HepG2 (cell line): ENCODE measurements at regions not wholly inside any gene's neighbourhood (a gene's known extent, or its start where the extent isn't known, plus 50 kb on each side); places are given as distances from the start of the nearest gene placed in this dataset.

Source experiments
- ATAC-seq: fragments of 200-7000 bp; cut with Tn5 transposase; 3 replicates; pipeline ENCODE4 v1.9.1; 2020; ENCODE audit warnings: mild to moderate bottlenecking, moderate library complexity
- BruUV-seq: library from RNA; stranded (reverse); fragments of 400-500 nt; replicated peaks from 2 replicates; lab custom pipeline; 2021; lab: Mats Ljungman, UMichigan
- CTCF ChIA-PET: fragments of 300-600 bp; formaldehyde crosslinking; extraction: SDS; loops from one replicate; lab custom pipeline; 2021; ENCODE audit warnings: low total read pairs, inconsistent platforms, low intra/inter-chr PET ratio; lab: Yijun Ruan, JAX
- POLR2A ChIA-PET: fragments of 350-600 bp; sonication (Branson Sonifier 250); formaldehyde crosslinking; loops from one replicate; lab custom pipeline; 2020; ENCODE audit warnings: antibody characterized with exemption, inconsistent platforms; lab: Yijun Ruan, JAX
- DNase-seq: peaks from one replicate; pipeline ENCODE4 v3.0.0-alpha.2; 2015; ENCODE audit warnings: low spot score
- FAIRE-seq: peaks from 3 replicates; lab custom pipeline; 2011; peaks lifted over from hg19 to GRCh38; lab: Jason Lieb, UNC
- H2AFZ ChIP-seq: one replicate; pipeline ENCODE4 v1.6.1; 2011; ENCODE audit warnings: low read length, inconsistent platforms
- H3K27ac ChIP-seq: fragments of 300-600 bp; 3 replicates; pipeline ENCODE4 v1.8.0; 2011; ENCODE audit warnings: mixed run types, mild to moderate bottlenecking, mixed read lengths, low read length, inconsistent platforms; ENCODE audit not compliant: insufficient read depth; ENCODE audit errors: extremely low read length
- H3K27me3 ChIP-seq, 2 experiments: fragments of 200-600 bp in 1 of 2; 2 replicates in 1 of 2; 3 replicates in 1 of 2; pipeline versions ENCODE4 v1.6.0 to v1.8.0; 2011; ENCODE audit warnings: low read length in 2 of 2, mild to moderate bottlenecking in 2 of 2, moderate library complexity in 2 of 2, inconsistent platforms in 1 of 2; ENCODE audit not compliant: insufficient read depth in 2 of 2, control insufficient read depth in 1 of 2
- H3K36me3 ChIP-seq, 2 experiments: fragments of 200-600 bp in 1 of 2; replicated peaks in 1 of 2; 2 replicates in 1 of 2; 3 replicates in 1 of 2; pipeline versions ENCODE4 v1.5.1 to v1.8.0; 2011; ENCODE audit warnings: low read length in 2 of 2, inconsistent platforms in 1 of 2; ENCODE audit not compliant: insufficient read depth in 2 of 2, control insufficient read depth in 1 of 2
- H3K4me1 ChIP-seq: 2 replicates; pipeline ENCODE4 v1.5.1; 2012; ENCODE audit warnings: low read length, inconsistent platforms; ENCODE audit not compliant: insufficient read depth
- H3K4me2 ChIP-seq: 2 replicates; pipeline ENCODE4 v1.6.0; 2011; ENCODE audit warnings: low read depth, low read length, inconsistent platforms
- H3K4me3 ChIP-seq, 3 experiments: fragments of 200-600 bp in 1 of 3; sonication (generic), shearing (Covaris generic) in 1 of 3; replicated peaks in 1 of 3; 2 replicates each; pipeline ENCODE4 v1.5.1; 2011 to 2016; ENCODE audit warnings: low read length in 3 of 3, inconsistent platforms in 2 of 3, low read depth in 2 of 3, mild to moderate bottlenecking in 2 of 3, control low read depth in 1 of 3, mixed read lengths in 1 of 3; ENCODE audit not compliant: insufficient read depth in 1 of 3
- H3K79me2 ChIP-seq: one replicate; pipeline ENCODE4 v1.6.1; 2011; ENCODE audit warnings: low read length, inconsistent platforms; ENCODE audit not compliant: insufficient read depth
- H3K9ac ChIP-seq: 2 replicates; pipeline ENCODE4 v1.6.0; 2011; ENCODE audit warnings: mild to moderate bottlenecking, low read depth, low read length, inconsistent platforms; ENCODE audit not compliant: insufficient read depth
- H3K9me3 ChIP-seq: 2 replicates; pipeline ENCODE4 v1.5.1; 2012; ENCODE audit warnings: mild to moderate bottlenecking, low read length
- H4K20me1 ChIP-seq: 2 replicates; pipeline ENCODE4 v1.6.0; 2011; ENCODE audit warnings: inconsistent platforms, mild to moderate bottlenecking, low read length, moderate library complexity; ENCODE audit not compliant: insufficient read depth
- CCAR2 ChIP-seq: fragments of 200-400 bp; formaldehyde crosslinking; optimal IDR thresholded peaks from 2 replicates; pipeline ENCODE3; 2018; ENCODE audit warnings: low read depth, mild to moderate bottlenecking, low read length, moderate library complexity
- FOXM1 ChIP-seq: sonication (generic); formaldehyde crosslinking; IDR thresholded peaks from 2 replicates; pipeline ENCODE4 v1.5.0; 2020; ENCODE audit warnings: missing genetic modification reagents
- KDM3A ChIP-seq: IDR thresholded peaks from 2 replicates; pipeline ENCODE4 v1.6.1; 2018; ENCODE audit warnings: low read depth, missing compliant biosample characterization
- NAIF1 ChIP-seq: sonication (generic); formaldehyde crosslinking; IDR thresholded peaks from 2 replicates; pipeline ENCODE4 v1.5.0; 2020; ENCODE audit warnings: mild to moderate bottlenecking, missing genetic modification reagents, borderline replicate concordance
- RARG ChIP-seq: sonication (generic); formaldehyde crosslinking; IDR thresholded peaks from 2 replicates; pipeline ENCODE4 v1.4.0; 2020; ENCODE audit warnings: low read depth, mild to moderate bottlenecking, missing genetic modification reagents
- SMAD3 ChIP-seq: sonication (generic); formaldehyde crosslinking; IDR thresholded peaks from 2 replicates; pipeline ENCODE4 v1.4.0; 2020; ENCODE audit warnings: missing genetic modification reagents
- ZBTB21 ChIP-seq: sonication (generic); formaldehyde crosslinking; IDR thresholded peaks from 2 replicates; pipeline ENCODE4 v1.4.0; 2020; ENCODE audit warnings: missing genetic modification reagents
- ZNF225 ChIP-seq: sonication (generic); formaldehyde crosslinking; IDR thresholded peaks from 2 replicates; pipeline ENCODE4 v1.4.0; 2020; ENCODE audit warnings: mild to moderate bottlenecking, missing genetic modification reagents
- ZNF546 ChIP-seq: sonication (generic); formaldehyde crosslinking; conservative IDR thresholded peaks from 2 replicates; pipeline ENCODE4 v1.8.1; 2023; ENCODE audit warnings: mild to moderate bottlenecking, missing genetic modification reagents
- ZNF749 ChIP-seq: sonication (generic); formaldehyde crosslinking; IDR thresholded peaks from 2 replicates; pipeline ENCODE4 v1.8.0; 2022; ENCODE audit warnings: mild to moderate bottlenecking, missing genetic modification reagents, moderate library complexity, borderline replicate concordance
- WGBS: methylation state at CpG from one replicate; pipeline ENCODE4 v1.1.6; 2017; ENCODE audit warnings: low lambda C conversion rate; 5-methylcytosine and 5-hydroxymethylcytosine counted together
- in situ Hi-C: cut with HindIII; loops from 2 replicates; pipeline ENCODE4 v1.10.0; 2017; ENCODE audit warnings: low pct_unique_long_range_greater_than_20kb; ENCODE audit not compliant: extremely low pct_ligation_motif_present
- intact Hi-C: fragments of 100-400 bp; cut with micrococcal nuclease; formaldehyde crosslinking; loops from one replicate; pipeline ENCODE4 v1.10.0; 2022; ENCODE audit not compliant: unreplicated experiment
- TF ChIP-seq, protein P1 (sequence below): fragments of 450-650 bp; IDR thresholded peaks from 2 replicates; pipeline ENCODE4 v1.6.1; 2017
- TF ChIP-seq, protein P2 (sequence below): sonication (generic); formaldehyde crosslinking; IDR thresholded peaks from 2 replicates; pipeline ENCODE4 v1.4.0; 2020; ENCODE audit warnings: missing genetic modification reagents, borderline replicate concordance

DNA sequence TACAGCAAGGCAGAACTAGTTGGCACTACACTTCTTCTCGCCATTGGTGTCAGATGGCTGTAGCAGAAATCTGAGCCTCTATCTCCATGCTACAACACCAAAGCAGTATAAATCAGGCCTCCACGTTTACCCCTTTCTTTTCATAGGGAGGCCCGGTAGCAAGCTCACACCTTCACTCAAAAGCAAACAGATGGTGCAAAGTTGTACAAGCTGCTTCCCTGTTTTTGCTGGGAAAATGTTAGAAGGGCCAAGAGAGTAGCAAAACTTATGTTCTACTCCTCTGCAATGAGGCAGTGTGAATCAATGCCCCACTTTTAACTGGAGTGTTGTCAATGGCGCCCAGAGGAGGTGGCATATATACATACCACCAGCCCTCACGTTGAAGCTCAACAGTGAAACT lies 369.6 kb upstream of the NRXN1 start:
- ChIA-PET CTCF (no interaction called here), POLR2A (no interaction called here)
- Histone ChIP-seq H3K36me3 (no peaks in the 10 kb centered on the region), H4K20me1 (no peaks in the 10 kb centered on the region), H3K9ac (no peak overlapping the region), H2AFZ (no peak overlapping the region), H3K4me2 (no peak overlapping the region), H3K27me3 (no peaks in the 10 kb centered on the region)
- no peak for ATAC-seq
- intact Hi-C loops, result no loop called here
- DNase-seq, result no peak
- TF ChIP-seq ZNF225 (CRISPR knock-in tag) (no peak), SMAD3 (CRISPR knock-in tag) (no peak), FOXM1 (CRISPR knock-in tag) (no peak), CCAR2 (no peak), NAIF1 (CRISPR knock-in tag) (no peak), KDM3A (no peak), ZNF546 (CRISPR knock-in tag) (no peak)
- TF ChIP-seq, protein P1, sequence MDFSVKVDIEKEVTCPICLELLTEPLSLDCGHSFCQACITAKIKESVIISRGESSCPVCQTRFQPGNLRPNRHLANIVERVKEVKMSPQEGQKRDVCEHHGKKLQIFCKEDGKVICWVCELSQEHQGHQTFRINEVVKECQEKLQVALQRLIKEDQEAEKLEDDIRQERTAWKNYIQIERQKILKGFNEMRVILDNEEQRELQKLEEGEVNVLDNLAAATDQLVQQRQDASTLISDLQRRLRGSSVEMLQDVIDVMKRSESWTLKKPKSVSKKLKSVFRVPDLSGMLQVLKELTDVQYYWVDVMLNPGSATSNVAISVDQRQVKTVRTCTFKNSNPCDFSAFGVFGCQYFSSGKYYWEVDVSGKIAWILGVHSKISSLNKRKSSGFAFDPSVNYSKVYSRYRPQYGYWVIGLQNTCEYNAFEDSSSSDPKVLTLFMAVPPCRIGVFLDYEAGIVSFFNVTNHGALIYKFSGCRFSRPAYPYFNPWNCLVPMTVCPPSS, result no peak
- TF ChIP-seq, all 625 proteins: peak for 0
- FAIRE-seq, result no peak
- Histone ChIP-seq H3K4me3 (no peak overlapping the region), H3K9me3 (peaks cover 72% of the 10 kb centered on the region), H3K4me1 (no peaks in the 10 kb centered on the region), H3K27ac (no peak overlapping the region), H3K79me2 (no peaks in the 10 kb centered on the region)
- in situ Hi-C loops, result no loop called here
- no TSS peak for BruUV-seq
- WGBS, result 23% methylated on average over 5 of the region's 5 CpGs

DNA sequence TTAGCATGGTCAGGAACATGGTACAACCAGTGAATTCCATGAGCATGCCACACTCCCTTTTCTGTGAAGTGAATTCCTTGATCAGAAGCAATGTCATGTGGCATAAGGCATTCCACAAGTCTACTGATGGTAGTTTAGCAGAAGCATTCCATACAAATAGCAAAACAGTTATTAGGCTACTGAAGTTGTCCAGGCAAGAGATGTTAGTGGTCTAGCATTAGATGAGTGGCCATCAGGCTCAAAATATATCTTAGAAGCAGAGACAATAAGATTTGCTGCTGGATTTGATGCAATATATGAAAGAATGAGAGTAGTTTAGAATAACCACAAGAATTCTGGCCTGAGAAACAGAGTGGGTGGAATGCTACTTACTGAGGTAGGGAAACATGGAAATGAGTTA lies 355.3 kb upstream of the NRXN1 start:
- ATAC-seq (no peak), DNase-seq (no peak), FAIRE-seq (no peak)
- no peaks in the 10 kb centered on the region for H3K4me1 ChIP-seq
- peaks cover 76% of the 10 kb centered on the region for H3K9me3 ChIP-seq
- H3K4me2 ChIP-seq, result no peak overlapping the region
- H3K36me3 ChIP-seq, result no peaks in the 10 kb centered on the region
- in situ Hi-C loops, result no loop called here
- no peaks in the 10 kb centered on the region for H3K79me2 ChIP-seq
- H3K9ac ChIP-seq, result no peak overlapping the region
- no TSS peak for BruUV-seq
- POLR2A ChIA-PET, result no interaction called here
- no peaks in the 10 kb centered on the region for H4K20me1 ChIP-seq
- H3K27me3 ChIP-seq, result no peaks in the 10 kb centered on the region; a peak in 1 of 5 replicates
- intact Hi-C loops, result no loop called here
- H3K27ac ChIP-seq, result no peak overlapping the region
- TF ChIP-seq ZBTB21, result no peak
- TF ChIP-seq, protein P2, sequence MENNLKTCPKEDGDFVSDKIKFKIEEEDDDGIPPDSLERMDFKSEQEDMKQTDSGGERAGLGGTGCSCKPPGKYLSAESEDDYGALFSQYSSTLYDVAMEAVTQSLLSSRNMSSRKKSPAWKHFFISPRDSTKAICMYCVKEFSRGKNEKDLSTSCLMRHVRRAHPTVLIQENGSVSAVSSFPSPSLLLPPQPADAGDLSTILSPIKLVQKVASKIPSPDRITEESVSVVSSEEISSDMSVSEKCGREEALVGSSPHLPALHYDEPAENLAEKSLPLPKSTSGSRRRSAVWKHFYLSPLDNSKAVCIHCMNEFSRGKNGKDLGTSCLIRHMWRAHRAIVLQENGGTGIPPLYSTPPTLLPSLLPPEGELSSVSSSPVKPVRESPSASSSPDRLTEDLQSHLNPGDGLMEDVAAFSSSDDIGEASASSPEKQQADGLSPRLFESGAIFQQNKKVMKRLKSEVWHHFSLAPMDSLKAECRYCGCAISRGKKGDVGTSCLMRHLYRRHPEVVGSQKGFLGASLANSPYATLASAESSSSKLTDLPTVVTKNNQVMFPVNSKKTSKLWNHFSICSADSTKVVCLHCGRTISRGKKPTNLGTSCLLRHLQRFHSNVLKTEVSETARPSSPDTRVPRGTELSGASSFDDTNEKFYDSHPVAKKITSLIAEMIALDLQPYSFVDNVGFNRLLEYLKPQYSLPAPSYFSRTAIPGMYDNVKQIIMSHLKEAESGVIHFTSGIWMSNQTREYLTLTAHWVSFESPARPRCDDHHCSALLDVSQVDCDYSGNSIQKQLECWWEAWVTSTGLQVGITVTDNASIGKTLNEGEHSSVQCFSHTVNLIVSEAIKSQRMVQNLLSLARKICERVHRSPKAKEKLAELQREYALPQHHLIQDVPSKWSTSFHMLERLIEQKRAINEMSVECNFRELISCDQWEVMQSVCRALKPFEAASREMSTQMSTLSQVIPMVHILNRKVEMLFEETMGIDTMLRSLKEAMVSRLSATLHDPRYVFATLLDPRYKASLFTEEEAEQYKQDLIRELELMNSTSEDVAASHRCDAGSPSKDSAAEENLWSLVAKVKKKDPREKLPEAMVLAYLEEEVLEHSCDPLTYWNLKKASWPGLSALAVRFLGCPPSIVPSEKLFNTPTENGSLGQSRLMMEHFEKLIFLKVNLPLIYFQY (CRISPR knock-in tag), result no peak
- no peak for TF ChIP-seq ZNF749
- no peak for TF ChIP-seq RARG (CRISPR knock-in tag)
- H3K4me3 ChIP-seq, result no peak overlapping the region
- CTCF ChIA-PET, result no interaction called here
- no peak overlapping the region for H2AFZ ChIP-seq
